OCI-LY3 (cell line): ENCODE measurements at regions not wholly inside any gene's neighbourhood (a gene's known extent, or its start where the extent isn't known, plus 50 kb on each side); places are given as distances from the start of the nearest gene placed in this dataset.

Experiments used
- H2AFZ ChIP-seq: fragments of 200-600, 300-600 bp; shearing (Covaris generic); 2 replicates; pipeline ENCODE4 v1.6.0; 2014; ENCODE audit warnings: antibody characterized with exemption, low read depth, low read length
- H3K27ac ChIP-seq: fragments of 200-600, 300-600 bp; sonication (generic); 2 replicates; pipeline ENCODE4 v1.5.1; 2014; ENCODE audit warnings: mild to moderate bottlenecking, low read length, moderate library complexity, mixed read lengths
- H3K27me3 ChIP-seq: fragments of 200-600, 300-600 bp; sonication (generic); 2 replicates; pipeline ENCODE4 v1.6.1; 2014; ENCODE audit warnings: low read depth, low read length, mixed read lengths
- H3K36me3 ChIP-seq: fragments of 200-600, 300-600 bp; sonication (generic); replicated peaks from 2 replicates; pipeline ENCODE3; 2014; ENCODE audit warnings: low read depth, low read length, mixed read lengths
- H3K4me1 ChIP-seq: fragments of 300-600, 200-600 bp; sonication (generic); 2 replicates; pipeline ENCODE4 v1.6.1; 2014; ENCODE audit warnings: low read length, mixed read lengths
- H3K4me2 ChIP-seq: fragments of 200-600, 300-600 bp; sonication (generic); 2 replicates; pipeline ENCODE4 v1.6.1; 2014; ENCODE audit warnings: low read length, mixed read lengths
- H3K4me3 ChIP-seq: fragments of 300-600, 200-600 bp; sonication (generic); 2 replicates; pipeline ENCODE4 v1.5.1; 2014; ENCODE audit warnings: antibody characterized with exemption, mild to moderate bottlenecking, low read length, moderate library complexity
- H3K79me2 ChIP-seq: fragments of 300-600, 200-600 bp; shearing (Covaris generic); 2 replicates; pipeline ENCODE4 v1.6.1; 2014; ENCODE audit warnings: mild to moderate bottlenecking, low read length, mixed read lengths
- H3K9ac ChIP-seq: fragments of 300-600, 200-600 bp; shearing (Covaris generic); 2 replicates; pipeline ENCODE4 v1.6.0; 2014; ENCODE audit warnings: mild to moderate bottlenecking, low read length, moderate library complexity
- H3K9me3 ChIP-seq: fragments of 200-600, 300-600 bp; shearing (Covaris generic); 2 replicates; pipeline ENCODE4 v1.6.1; 2014; ENCODE audit warnings: low read length, mixed read lengths; ENCODE audit not compliant: insufficient read depth
- H4K20me1 ChIP-seq: fragments of 200-600, 300-600 bp; sonication (generic); 2 replicates; pipeline ENCODE4 v1.6.1; 2016; ENCODE audit warnings: low read length, mixed read lengths; ENCODE audit not compliant: insufficient read depth
- EZH2phosphoT487 ChIP-seq: fragments of 200-600 bp; shearing (Covaris generic); IDR thresholded peaks from 2 replicates; pipeline ENCODE4 v1.6.1; 2018; ENCODE audit warnings: antibody characterized with exemption, mixed run types, low read depth
- TF ChIP-seq, protein P1 (sequence below): fragments of 200-600, 300-600 bp; sonication (generic); IDR thresholded peaks from 2 replicates; pipeline ENCODE4 v1.5.1; 2014; ENCODE audit warnings: antibody characterized with exemption, low read length, low read depth

DNA sequence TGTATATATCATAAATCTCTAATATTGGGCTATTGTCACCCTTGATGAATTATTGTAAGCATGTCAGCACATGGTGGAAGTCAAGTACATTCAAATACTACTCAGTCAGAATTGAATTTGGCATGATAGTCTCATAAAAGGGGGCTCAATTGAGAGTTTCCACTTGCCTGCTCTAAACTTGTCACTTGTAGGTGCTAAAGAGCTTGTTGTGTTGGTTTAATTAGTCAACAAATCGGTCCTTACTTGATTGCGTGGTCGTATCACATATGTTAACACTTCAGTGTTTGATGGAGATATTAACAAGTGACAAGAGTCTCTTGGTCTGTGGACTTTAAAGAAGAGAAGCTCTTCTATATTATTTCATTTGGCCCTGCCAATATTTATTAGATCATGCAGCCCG lies 81.1 kb downstream of the NKX2-1 start:
- Histone ChIP-seq H4K20me1 (no peaks in the 10 kb centered on the region), H3K4me3 (no peak overlapping the region), H3K9ac (no peak overlapping the region), H3K9me3 (no peaks in the 10 kb centered on the region), H3K79me2 (no peaks in the 10 kb centered on the region), H3K27me3 (no peaks in the 10 kb centered on the region), H3K4me2 (no peak overlapping the region), H3K27ac (no peak overlapping the region), H3K4me1 (no peaks in the 10 kb centered on the region), H2AFZ (no peak overlapping the region), H3K36me3 (no peaks in the 10 kb centered on the region)
- TF ChIP-seq, protein P1, sequence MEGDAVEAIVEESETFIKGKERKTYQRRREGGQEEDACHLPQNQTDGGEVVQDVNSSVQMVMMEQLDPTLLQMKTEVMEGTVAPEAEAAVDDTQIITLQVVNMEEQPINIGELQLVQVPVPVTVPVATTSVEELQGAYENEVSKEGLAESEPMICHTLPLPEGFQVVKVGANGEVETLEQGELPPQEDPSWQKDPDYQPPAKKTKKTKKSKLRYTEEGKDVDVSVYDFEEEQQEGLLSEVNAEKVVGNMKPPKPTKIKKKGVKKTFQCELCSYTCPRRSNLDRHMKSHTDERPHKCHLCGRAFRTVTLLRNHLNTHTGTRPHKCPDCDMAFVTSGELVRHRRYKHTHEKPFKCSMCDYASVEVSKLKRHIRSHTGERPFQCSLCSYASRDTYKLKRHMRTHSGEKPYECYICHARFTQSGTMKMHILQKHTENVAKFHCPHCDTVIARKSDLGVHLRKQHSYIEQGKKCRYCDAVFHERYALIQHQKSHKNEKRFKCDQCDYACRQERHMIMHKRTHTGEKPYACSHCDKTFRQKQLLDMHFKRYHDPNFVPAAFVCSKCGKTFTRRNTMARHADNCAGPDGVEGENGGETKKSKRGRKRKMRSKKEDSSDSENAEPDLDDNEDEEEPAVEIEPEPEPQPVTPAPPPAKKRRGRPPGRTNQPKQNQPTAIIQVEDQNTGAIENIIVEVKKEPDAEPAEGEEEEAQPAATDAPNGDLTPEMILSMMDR = no peak
- TF ChIP-seq EZH2phosphoT487 = no peak

DNA sequence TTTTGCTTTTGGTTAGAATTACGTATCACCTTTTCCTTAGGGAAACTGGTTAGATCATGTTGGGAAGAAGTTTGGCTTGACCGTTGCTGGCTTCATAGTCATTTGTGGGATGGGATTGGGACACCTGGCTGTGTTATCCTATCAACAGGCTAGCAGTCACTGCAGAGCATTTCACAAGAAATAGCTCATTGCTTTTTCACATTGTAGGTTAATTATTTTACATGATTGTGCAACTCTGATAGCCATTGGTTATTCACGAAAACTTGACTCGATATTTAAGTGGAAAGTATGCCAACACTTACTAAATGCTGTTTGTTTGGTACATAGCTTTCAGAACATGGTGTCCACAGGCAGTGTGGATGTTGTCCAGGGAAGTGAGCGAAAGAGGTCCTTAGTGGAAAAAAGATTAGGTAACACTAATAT lies 89.4 kb downstream of the NKX2-1 start:
- no peak overlapping the region for H3K9ac ChIP-seq
- H4K20me1 ChIP-seq = no peaks in the 10 kb centered on the region
- no peak overlapping the region for H3K4me2 ChIP-seq
- H2AFZ ChIP-seq = no peak overlapping the region
- H3K36me3 ChIP-seq = no peaks in the 10 kb centered on the region
- no peaks in the 10 kb centered on the region for H3K79me2 ChIP-seq
- no peaks in the 10 kb centered on the region for H3K27me3 ChIP-seq
- no peak for TF ChIP-seq EZH2phosphoT487
- TF ChIP-seq, protein P1 = no peak
- no peak overlapping the region for H3K27ac ChIP-seq
- no peak overlapping the region for H3K4me3 ChIP-seq
- no peaks in the 10 kb centered on the region for H3K4me1 ChIP-seq
- H3K9me3 ChIP-seq = no peaks in the 10 kb centered on the region

- H3K27ac ChIP-seq = no peak overlapping the region
- H3K4me1 ChIP-seq = no peaks in the 10 kb centered on the region
- no peaks in the 10 kb centered on the region for H3K9me3 ChIP-seq
- H2AFZ ChIP-seq = no peak overlapping the region
- H3K9ac ChIP-seq = no peak overlapping the region
- TF ChIP-seq EZH2phosphoT487 = no peak
- TF ChIP-seq, protein P1 = no peak
- no peak overlapping the region for H3K4me2 ChIP-seq
- H3K27me3 ChIP-seq = no peaks in the 10 kb centered on the region
- H3K4me3 ChIP-seq = no peak overlapping the region
- no peaks in the 10 kb centered on the region for H3K79me2 ChIP-seq
- H4K20me1 ChIP-seq = no peaks in the 10 kb centered on the region
- H3K36me3 ChIP-seq = no peaks in the 10 kb centered on the region
These were observed 89.9 kb downstream of the NKX2-1 start for GRCh38 chr14:36430169-36430568.

GRCh38 chr14:36429692-36430091 lies 90.3 kb downstream of the NKX2-1 start:
- no peak overlapping the region for H2AFZ ChIP-seq
- no peaks in the 10 kb centered on the region for H3K79me2 ChIP-seq
- no peak for TF ChIP-seq EZH2phosphoT487
- TF ChIP-seq, protein P1 = no peak
- H3K4me1 ChIP-seq = no peaks in the 10 kb centered on the region
- H3K4me2 ChIP-seq = no peak overlapping the region
- no peak overlapping the region for H3K27ac ChIP-seq
- no peaks in the 10 kb centered on the region for H3K9me3 ChIP-seq
- H3K9ac ChIP-seq = no peak overlapping the region
- no peaks in the 10 kb centered on the region for H3K36me3 ChIP-seq
- H3K27me3 ChIP-seq = no peaks in the 10 kb centered on the region
- no peaks in the 10 kb centered on the region for H4K20me1 ChIP-seq
- H3K4me3 ChIP-seq = no peak overlapping the region
